Retinal pigment epithelial cell (primary cell): ENCODE measurements at regions not wholly inside any gene's neighbourhood (a gene's known extent, or its start where the extent isn't known, plus 50 kb on each side); places are given as distances from the start of the nearest gene placed in this dataset.
"Not testable (repeated sequence)": the region's sequence is repeated elsewhere in the genome, so short reads cannot be mapped to it uniquely, and the experiment has no call there.

Source experiments
- DNase-seq: peaks from one replicate; pipeline ENCODE4 v3.0.0-alpha.2; 2010; ENCODE audit warnings: low read depth
- H3K4me3 ChIP-seq: 2 replicates; pipeline ENCODE4 v1.5.1; 2011; ENCODE audit warnings: mild to moderate bottlenecking, low read length, control low read depth, moderate library complexity
- CTCF ChIP-seq: conservative IDR thresholded peaks from 2 replicates; pipeline ENCODE4 v1.5.1; 2011; ENCODE audit warnings: low read depth, low read length, control low read depth, inconsistent platforms

DNA sequence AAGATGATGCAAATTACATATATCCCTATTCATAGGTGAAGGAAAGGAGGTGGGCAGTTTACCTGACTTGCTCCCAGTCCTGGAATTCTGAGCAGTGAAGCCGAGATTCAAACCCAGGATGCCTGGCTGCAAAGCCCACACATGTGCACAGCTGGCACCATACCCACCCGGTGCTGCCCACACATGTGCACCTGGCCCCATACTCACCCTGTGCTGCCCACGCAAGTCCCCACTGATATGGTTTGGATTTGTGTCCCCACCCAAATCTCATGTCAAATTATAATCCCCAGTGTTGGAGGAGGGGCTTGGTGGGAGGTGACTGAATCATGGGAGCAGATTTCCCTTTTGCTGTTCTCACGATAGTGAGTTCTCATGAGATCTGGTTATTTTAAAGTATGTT is 179.2 kb upstream of the C14orf180 start:
- no peak for DNase-seq
- no peak for TF ChIP-seq CTCF

GRCh38 chr14:104401785-104402184 is 177.8 kb upstream of the C14orf180 start:
- H3K4me3 ChIP-seq = no peak overlapping the region
- DNase-seq = no peak

More for the DNA sequence above, 179.2 kb upstream of the C14orf180 start:
- no peak overlapping the region for H3K4me3 ChIP-seq

DNA sequence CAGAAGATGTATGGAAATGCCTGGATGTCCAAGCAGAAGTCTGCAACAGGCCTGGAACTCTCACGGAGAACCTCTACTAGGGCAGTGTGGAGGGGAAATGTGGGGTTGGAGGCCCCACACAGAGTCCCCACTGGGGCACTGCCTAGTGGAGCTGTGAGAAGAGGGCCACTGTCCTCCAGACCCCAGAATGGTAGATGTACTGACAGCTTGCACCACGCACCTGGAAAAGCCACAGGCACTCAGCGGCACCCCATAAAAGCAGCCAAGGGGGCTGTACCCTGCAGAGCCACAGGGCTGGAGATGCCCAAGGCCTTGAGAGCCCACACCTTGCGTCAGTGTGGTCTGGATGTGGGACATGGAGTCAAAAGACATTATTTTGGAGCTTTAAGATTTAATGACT is 177.3 kb upstream of the C14orf180 start:
- not testable (repeated sequence) for DNase-seq, H3K4me3 ChIP-seq

More at GRCh38 chr14:104401785-104402184, 177.8 kb upstream of the C14orf180 start:
- TF ChIP-seq CTCF = no peak

- no peak for TF ChIP-seq CTCF
- H3K4me3 ChIP-seq = no peak overlapping the region
- no peak for DNase-seq
Observed at GRCh38 chr14:104403421-104404220, 175.9 kb upstream of the C14orf180 start.

DNA sequence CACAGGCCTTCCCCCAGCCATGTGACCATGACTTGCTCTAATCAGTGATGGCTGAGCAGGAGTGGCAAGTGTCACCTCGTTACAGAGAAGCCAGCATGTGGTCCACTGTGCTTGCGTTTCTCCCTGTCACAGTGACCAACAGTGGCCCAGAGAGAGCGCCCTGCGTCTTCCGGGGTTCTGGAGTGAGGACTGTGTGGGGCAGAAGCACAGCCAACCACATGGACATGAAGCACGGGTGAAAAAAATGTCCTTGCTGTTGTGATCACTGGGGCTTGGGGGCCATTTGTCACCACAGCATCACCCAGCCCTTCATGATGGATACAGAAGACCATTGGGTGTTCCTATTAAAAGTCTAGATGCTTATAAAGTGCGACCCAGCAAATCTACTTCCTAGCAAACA is 174.6 kb upstream of the C14orf180 start:
- H3K4me3 ChIP-seq = no peak overlapping the region
- no peak for TF ChIP-seq CTCF
- no peak for DNase-seq

- TF ChIP-seq CTCF = no peak
- DNase-seq = no peak
- no peak overlapping the region for H3K4me3 ChIP-seq
Observed at GRCh38 chr14:104405360-104406226, 174.0 kb upstream of the C14orf180 start.

GRCh38 chr14:104406831-104407230 is 172.7 kb upstream of the C14orf180 start:
- H3K4me3 ChIP-seq = no peak overlapping the region
- no peak for TF ChIP-seq CTCF
- no peak for DNase-seq
